Endothelial cell (in vitro differentiated cells): ENCODE measurements at regions not wholly inside any gene's neighbourhood (a gene's known extent, or its start where the extent isn't known, plus 50 kb on each side); places are given as distances from the start of the nearest gene placed in this dataset.

Experiments
- DNase-seq: peaks from one replicate; pipeline ENCODE4 v3.0.0; 2021; ENCODE audit warnings: low spot score
- H3K27ac Mint-ChIP-seq: one replicate; pipeline ENCODE4 v1.8.0; 2021; ENCODE audit warnings: mixed read lengths, inconsistent platforms; ENCODE audit not compliant: unreplicated experiment
- H3K27me3 Mint-ChIP-seq: one replicate; pipeline ENCODE4 v1.8.0; 2021; ENCODE audit warnings: mild to moderate bottlenecking, moderate library complexity, mixed read lengths, inconsistent platforms; ENCODE audit not compliant: unreplicated experiment
- H3K36me3 Mint-ChIP-seq: one replicate; pipeline ENCODE4 v1.8.0; 2021; ENCODE audit warnings: mild to moderate bottlenecking, low read depth, mixed read lengths, inconsistent platforms; ENCODE audit not compliant: unreplicated experiment
- H3K4me1 Mint-ChIP-seq: one replicate; pipeline ENCODE4 v1.8.0; 2021; ENCODE audit warnings: mild to moderate bottlenecking, mixed read lengths, inconsistent platforms; ENCODE audit not compliant: unreplicated experiment
- H3K4me3 Mint-ChIP-seq: one replicate; pipeline ENCODE4 v1.8.0; 2021; ENCODE audit warnings: mild to moderate bottlenecking, mixed read lengths, inconsistent platforms; ENCODE audit not compliant: unreplicated experiment
- H3K9me3 Mint-ChIP-seq: one replicate; pipeline ENCODE4 v1.8.0; 2021; ENCODE audit warnings: mixed read lengths, inconsistent platforms; ENCODE audit not compliant: unreplicated experiment
- CTCF ChIP-seq: fragments of 200-600 bp; sonication (generic); IDR thresholded peaks from one replicate; pipeline ENCODE4 v1.5.0; 2021; ENCODE audit warnings: antibody characterized with exemption; ENCODE audit not compliant: unreplicated experiment

DNA sequence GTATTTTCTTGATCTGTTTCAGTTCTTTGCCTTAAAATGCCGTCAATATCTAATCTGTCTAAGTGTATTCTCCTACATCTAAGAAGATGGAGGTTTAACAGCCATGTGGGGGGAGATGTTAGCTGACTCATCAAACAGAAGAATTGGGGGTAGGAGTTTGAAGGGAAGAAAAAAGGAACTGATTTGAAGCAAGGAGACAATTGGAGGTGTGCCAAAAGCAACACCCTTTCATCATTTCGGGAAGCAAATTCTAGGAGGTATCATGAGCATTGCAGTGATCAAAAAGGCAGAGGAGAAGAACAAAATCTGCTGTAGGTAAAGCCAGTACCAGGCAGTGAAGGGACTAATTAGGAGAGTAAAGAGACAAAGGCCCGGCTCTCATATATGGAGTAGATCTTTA lies 337.3 kb upstream of the TBC1D5 start:
- Mint-ChIP-seq H3K9me3 (no peaks in the 10 kb centered on the region), H3K27ac (no peak overlapping the region), H3K4me1 (no peaks in the 10 kb centered on the region), H3K27me3 (no peaks in the 10 kb centered on the region), H3K36me3 (no peaks in the 10 kb centered on the region), H3K4me3 (no peak overlapping the region)
- DNase-seq = no peak
- no peak for TF ChIP-seq CTCF

GRCh38 chr3:18079062-18079461 lies 336.6 kb upstream of the TBC1D5 start:
- Mint-ChIP-seq H3K36me3 (no peaks in the 10 kb centered on the region), H3K27ac (no peak overlapping the region), H3K4me3 (no peak overlapping the region), H3K27me3 (no peaks in the 10 kb centered on the region), H3K9me3 (no peaks in the 10 kb centered on the region), H3K4me1 (no peaks in the 10 kb centered on the region)
- TF ChIP-seq CTCF = no peak
- DNase-seq = no peak

DNA sequence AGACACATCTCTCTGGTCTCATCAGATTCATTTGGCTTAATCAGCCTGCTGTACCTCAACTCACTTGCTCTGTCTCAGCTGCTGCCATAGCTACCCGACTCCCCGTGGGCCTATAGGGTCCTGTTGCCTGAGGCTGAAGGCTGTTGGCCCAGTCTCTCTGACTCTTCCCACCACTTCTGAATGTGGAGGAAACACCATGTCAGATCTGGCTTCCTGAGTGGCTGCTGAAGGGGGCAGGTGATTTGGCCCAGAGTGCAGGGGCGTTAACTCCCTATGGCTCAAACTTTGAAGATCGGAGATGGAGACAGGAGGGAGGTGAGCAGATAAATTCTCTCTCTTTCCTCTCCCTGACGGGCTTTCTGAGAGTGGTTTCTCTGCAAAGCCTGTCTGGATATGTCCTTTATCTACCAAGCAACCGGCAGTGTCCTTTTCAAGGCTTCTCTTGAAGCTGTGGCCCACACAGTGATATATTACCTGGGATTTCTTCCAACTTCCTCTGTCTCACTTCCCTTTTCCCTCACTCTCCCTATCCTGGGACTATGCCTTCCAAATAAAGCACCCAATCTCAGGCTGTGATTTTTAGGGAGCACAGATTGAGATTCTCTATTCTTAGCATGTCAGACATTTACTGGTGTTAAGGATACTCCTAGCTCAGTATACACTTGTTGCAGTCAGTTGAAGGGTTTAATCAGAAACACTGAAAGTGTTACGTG lies 334.9 kb upstream of the TBC1D5 start:
- H3K4me1 Mint-ChIP-seq = no peaks in the 10 kb centered on the region
- H3K9me3 Mint-ChIP-seq = no peaks in the 10 kb centered on the region
- no peak overlapping the region for H3K27ac Mint-ChIP-seq
- no peaks in the 10 kb centered on the region for H3K36me3 Mint-ChIP-seq
- DNase-seq = no peak
- TF ChIP-seq CTCF = no peak
- no peak overlapping the region for H3K4me3 Mint-ChIP-seq
- H3K27me3 Mint-ChIP-seq = no peaks in the 10 kb centered on the region

- no peak for DNase-seq
- Mint-ChIP-seq H3K4me1 (no peaks in the 10 kb centered on the region), H3K27me3 (no peaks in the 10 kb centered on the region), H3K9me3 (no peaks in the 10 kb centered on the region), H3K36me3 (no peaks in the 10 kb centered on the region), H3K4me3 (no peak overlapping the region), H3K27ac (no peak overlapping the region)
- no peak for TF ChIP-seq CTCF
These were observed 333.9 kb upstream of the TBC1D5 start for GRCh38 chr3:18076301-18076700.

DNA sequence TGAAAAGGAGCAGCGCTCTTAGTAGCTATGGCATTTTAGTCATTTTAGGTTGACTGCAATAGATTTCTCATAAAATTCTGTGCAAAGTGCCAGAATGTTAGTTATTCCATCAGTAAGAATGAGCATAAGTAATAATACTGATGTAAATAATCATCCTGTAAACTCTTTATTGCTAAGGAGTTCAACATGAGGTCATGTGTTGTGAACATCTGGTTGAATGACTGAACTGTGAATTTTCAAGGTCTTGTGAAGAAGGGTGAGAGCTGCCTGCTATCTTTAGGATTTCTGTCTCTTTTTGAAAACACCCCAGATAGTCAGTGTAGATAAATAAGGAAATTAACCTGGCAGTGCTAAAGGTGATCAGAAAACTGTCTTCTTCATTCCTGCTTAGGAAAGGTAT lies 333.4 kb upstream of the TBC1D5 start:
- H3K27me3 Mint-ChIP-seq = no peaks in the 10 kb centered on the region
- H3K27ac Mint-ChIP-seq = no peak overlapping the region
- TF ChIP-seq CTCF = no peak
- H3K9me3 Mint-ChIP-seq = no peaks in the 10 kb centered on the region
- no peaks in the 10 kb centered on the region for H3K36me3 Mint-ChIP-seq
- H3K4me1 Mint-ChIP-seq = no peaks in the 10 kb centered on the region
- DNase-seq = no peak
- no peak overlapping the region for H3K4me3 Mint-ChIP-seq
